ENCODE measurements at regions not wholly inside any gene's neighbourhood (a gene's known extent, or its start where the extent isn't known, plus 50 kb on each side); places are given as distances from the start of the nearest gene placed in this dataset.

DNA sequence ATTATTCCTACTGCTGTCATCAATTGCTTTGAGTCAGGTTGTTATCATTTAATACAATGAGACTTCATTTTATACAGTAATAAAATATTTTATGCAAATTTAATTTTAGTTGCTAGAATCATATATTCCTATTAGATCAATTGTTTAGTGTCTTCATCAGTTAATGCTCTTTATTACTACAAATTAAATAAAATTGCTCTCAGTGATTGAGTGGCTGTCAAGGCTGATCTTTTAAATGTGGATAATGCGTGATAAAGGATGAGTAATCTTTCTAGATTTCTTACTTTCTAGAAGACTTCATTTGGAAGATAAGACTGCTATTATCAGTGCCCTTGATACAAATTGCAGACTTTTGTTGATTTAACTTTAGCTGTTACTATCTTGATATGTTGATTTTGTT lies 59.6 kb upstream of the CDH2 start:
- Histone ChIP-seq H3K23ac (ENCODE audit: insufficient read length) (no peak overlapping the region), H3K27me3 (replicated peaks in 1 of 4; ENCODE audit: control insufficient read depth in 3 of 4, extremely low read depth in 1 of 4, insufficient read depth in 3 of 4, low read length in 3 of 4) (no peaks in the 10 kb centered on the region), H3K4ac (replicated peaks; ENCODE audit: insufficient read length, low read depth, low read length) (no peak overlapping the region), H4K8ac (ENCODE audit: extremely low read depth, insufficient read depth, low read length) (no peak overlapping the region), H2BK5ac (ENCODE audit: low read depth, low read length) (no peak overlapping the region), H2BK12ac (ENCODE audit: low read depth, low read length) (no peak overlapping the region), H3K9me3 (ENCODE audit: insufficient read depth in 2 of 2, low read depth in 1 of 2, low read length in 1 of 2) (no peaks in the 10 kb centered on the region), H2AK5ac (ENCODE audit: low read depth, low read length) (no peak overlapping the region), H2BK20ac (ENCODE audit: low read length) (no peak overlapping the region), H3K9ac (replicated peaks in 1 of 4; ENCODE audit: extremely low read depth in 1 of 4, low read depth in 3 of 4, low read length in 3 of 4) (no peak overlapping the region), H4K91ac (replicated peaks; ENCODE audit: insufficient read length, low read length) (no peak overlapping the region), H3K4me2 (ENCODE audit: insufficient read depth in 1 of 2, low read depth in 2 of 2, low read length in 2 of 2) (no peak overlapping the region), H3K4me3 (ENCODE audit: extremely low read depth in 1 of 4, insufficient read depth in 2 of 4, low read depth in 3 of 4, low read length in 4 of 4) (no peak overlapping the region), H3K79me1 (ENCODE audit: low read depth, low read length) (no peaks in the 10 kb centered on the region), H3K14ac (ENCODE audit: insufficient read length) (no peak overlapping the region), H2BK120ac (replicated peaks; ENCODE audit: low read depth, low read length) (no peak overlapping the region), H4K5ac (ENCODE audit: insufficient read length, low read depth, low read length) (no peak overlapping the region), H3K4me1 (replicated peaks in 1 of 4; ENCODE audit: control insufficient read depth in 3 of 4, insufficient read depth in 4 of 4, low read length in 3 of 4) (no peaks in the 10 kb centered on the region), H3K36me3 (ENCODE audit: control insufficient read depth in 2 of 4, insufficient read depth in 4 of 4, low read length in 3 of 4) (no peaks in the 10 kb centered on the region), H3K18ac (ENCODE audit: extremely low read depth, low read length) (no peak overlapping the region), H2BK15ac (ENCODE audit: low read length) (no peak overlapping the region), H2AFZ (ENCODE audit: low read length) (no peak overlapping the region), H3K79me2 (ENCODE audit: control insufficient read depth in 1 of 2, insufficient read depth in 2 of 2, low read length in 2 of 2) (no peaks in the 10 kb centered on the region), H4K20me1 (replicated peaks in 1 of 2; ENCODE audit: control insufficient read depth in 1 of 2, insufficient read depth in 2 of 2, low read length in 2 of 2) (no peaks in the 10 kb centered on the region), H3K23me2 (ENCODE audit: low read depth, low read length) (no peaks in the 10 kb centered on the region; the same call in 1 of the 2 replicates), H3K27ac (ENCODE audit: low read depth, low read length) (no peak overlapping the region), H3K56ac (replicated peaks; ENCODE audit: insufficient read length, low read depth, low read length) (no peak overlapping the region)
- POLR2A ChIA-PET (ENCODE audit: partially characterized antibody) = no interaction called here
- WGBS, 2 experiments (ENCODE audit: extremely low coverage in 1 of 2, insufficient coverage in 1 of 2, insufficient read length in 1 of 2, insufficient replicate concordance in 2 of 2, low coverage in 1 of 2, low lambda C conversion rate in 2 of 2, missing lambda C conversion rate in 1 of 2) = 88% methylated on average over 1 of the region's 1 CpG; no CpG with 5 or more reads in 1 of the 2 experiments
- TF ChIP-seq CHD2 (IDR thresholded peaks at IDR 0.05; ENCODE audit: low read length) (no peak), SIN3A (conservative IDR thresholded peaks at IDR 0.05 in 1 of 2, IDR thresholded peaks at IDR 0.05 in 1 of 2; ENCODE audit: low read depth in 1 of 2, low read length in 2 of 2) (no peak), CTBP2 (IDR thresholded peaks at IDR 0.05; ENCODE audit: borderline replicate concordance, insufficient read depth, insufficient read length, low read length) (no peak), EP300 (IDR thresholded peaks at IDR 0.05; ENCODE audit: borderline replicate concordance in 1 of 2, low read depth in 2 of 2, low read length in 2 of 2) (no peak), ASH2L (IDR thresholded peaks at IDR 0.05; ENCODE audit: low read length) (no peak)
- CTCF ChIA-PET (ENCODE audit: partially characterized antibody) = no interaction called here
- DNase-seq (ENCODE audit: low read depth in 1 of 2, low spot score in 2 of 2) (no peak), FAIRE-seq (no peak)
